ENCODE measurements at regions not wholly inside any gene's neighbourhood (a gene's known extent, or its start where the extent isn't known, plus 50 kb on each side); places are given as distances from the start of the nearest gene placed in this dataset.
"Not testable (repeated sequence)": the region's sequence is repeated elsewhere in the genome, so short reads cannot be mapped to it uniquely, and the experiment has no call there.

DNA sequence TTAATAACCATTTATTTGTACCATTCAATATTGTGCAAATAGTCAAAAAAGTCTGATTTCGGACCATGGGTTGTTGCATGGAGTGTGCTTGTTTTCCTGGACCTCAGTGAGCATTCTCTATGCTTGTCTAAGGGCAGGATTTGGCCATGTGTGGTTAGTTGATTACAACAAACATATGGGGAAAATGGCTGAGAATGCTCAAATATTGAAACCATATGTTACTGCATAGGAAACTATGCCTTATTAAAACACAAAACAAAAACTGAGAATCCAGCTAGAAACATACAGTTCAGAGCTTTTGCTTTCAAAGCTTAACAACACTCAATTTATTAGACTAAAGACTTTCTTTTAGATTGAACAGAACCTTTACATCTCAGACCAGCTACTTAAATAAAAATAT lies 928.3 kb downstream of the NR2F1-AS1 start:
- Mint-ChIP-seq H3K36me3 (ENCODE audit: low read depth) (no peaks in the 10 kb centered on the region), H3K27me3 (no peaks in the 10 kb centered on the region), H3K27ac (no peak overlapping the region), H3K4me3 (no peak overlapping the region), H3K4me1 (ENCODE audit: low read depth) (no peaks in the 10 kb centered on the region), H3K9me3 (peaks cover 4% of the 10 kb centered on the region)

- H3K36me3 Mint-ChIP-seq (ENCODE audit: low read depth) = no peaks in the 10 kb centered on the region
- H3K4me1 Mint-ChIP-seq (ENCODE audit: low read depth) = no peaks in the 10 kb centered on the region
- no peaks in the 10 kb centered on the region for H3K27me3 Mint-ChIP-seq
- H3K27ac Mint-ChIP-seq = no peak overlapping the region
- H3K4me3 Mint-ChIP-seq = no peak overlapping the region
- no peaks in the 10 kb centered on the region for H3K9me3 Mint-ChIP-seq
Measured at GRCh38 chr5:92644266-92644886, 936.6 kb downstream of the NR2F1-AS1 start.

DNA sequence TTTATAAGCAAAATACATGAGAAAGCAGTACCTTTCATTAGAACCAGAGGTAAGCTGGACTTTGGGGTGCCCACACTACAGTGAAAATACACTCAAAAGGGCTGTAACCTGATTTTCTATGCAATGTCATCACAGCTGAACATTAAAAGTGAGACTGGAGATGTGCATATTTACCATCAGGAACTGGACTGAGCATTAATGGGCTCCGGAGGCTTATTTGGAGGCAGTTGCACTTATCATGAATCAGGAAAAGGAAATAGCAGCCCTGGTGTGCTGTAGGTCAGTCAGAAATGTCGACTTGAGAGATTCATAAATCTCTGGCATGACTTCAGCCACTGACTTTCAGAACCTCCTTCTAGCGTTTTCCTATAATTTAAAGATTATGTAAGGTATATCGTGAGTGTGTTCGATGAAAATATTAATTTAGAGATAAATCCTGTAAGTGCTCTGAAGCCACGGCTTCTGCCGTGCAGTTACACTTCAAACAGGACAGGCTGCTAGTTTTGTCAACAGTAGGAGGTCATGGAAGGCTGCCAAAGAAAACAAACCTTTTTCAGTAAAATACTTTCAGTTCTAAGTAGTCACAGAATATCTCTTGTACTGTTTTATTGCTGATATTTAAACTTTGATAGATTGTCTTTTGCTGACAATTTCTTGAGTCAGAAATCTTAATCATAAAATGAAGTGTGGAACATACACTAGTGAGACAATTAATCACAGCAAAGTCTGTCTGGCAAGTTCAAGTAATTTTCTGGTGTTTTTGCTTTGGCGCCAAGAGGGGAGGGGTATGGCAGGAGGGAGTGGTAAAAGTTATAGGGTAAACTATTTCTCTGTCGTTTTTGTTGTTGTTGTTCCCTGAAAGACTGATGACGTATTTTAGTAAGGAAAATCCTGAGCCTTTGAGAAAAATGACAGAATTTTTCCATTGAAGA lies 939.7 kb downstream of the NR2F1-AS1 start:
- H3K27ac Mint-ChIP-seq = no peak overlapping the region
- H3K9me3 Mint-ChIP-seq = no peaks in the 10 kb centered on the region
- H3K27me3 Mint-ChIP-seq = no peaks in the 10 kb centered on the region
- H3K36me3 Mint-ChIP-seq (ENCODE audit: low read depth) = no peaks in the 10 kb centered on the region
- no peak overlapping the region for H3K4me3 Mint-ChIP-seq
- H3K4me1 Mint-ChIP-seq (ENCODE audit: low read depth) = no peaks in the 10 kb centered on the region

DNA sequence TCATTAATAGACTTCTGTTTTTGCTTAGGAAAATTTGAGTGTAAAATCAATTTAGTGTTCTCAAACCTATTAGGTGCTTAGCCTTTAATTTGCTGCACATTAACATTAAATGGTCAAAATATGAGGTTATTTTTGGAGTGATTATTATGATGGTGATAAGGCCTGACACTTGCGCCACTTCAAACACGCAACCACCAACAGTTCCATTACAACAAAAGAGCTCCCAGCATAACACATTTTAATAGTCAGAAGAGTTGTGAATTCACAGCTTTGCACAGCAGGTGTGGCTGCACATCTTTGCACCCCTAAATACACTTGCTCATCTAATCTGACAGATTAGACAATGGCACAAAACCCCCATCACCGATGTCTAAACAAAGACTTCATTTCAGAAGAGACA lies 940.7 kb downstream of the NR2F1-AS1 start:
- H3K9me3 Mint-ChIP-seq = no peaks in the 10 kb centered on the region
- no peak overlapping the region for H3K4me3 Mint-ChIP-seq
- no peak overlapping the region for H3K27ac Mint-ChIP-seq
- no peaks in the 10 kb centered on the region for H3K36me3 Mint-ChIP-seq (ENCODE audit: low read depth)
- H3K4me1 Mint-ChIP-seq (ENCODE audit: low read depth) = no peaks in the 10 kb centered on the region
- H3K27me3 Mint-ChIP-seq = no peaks in the 10 kb centered on the region

- no peak overlapping the region for H3K27ac Mint-ChIP-seq
- no peak overlapping the region for H3K4me3 Mint-ChIP-seq
- no peaks in the 10 kb centered on the region for H3K4me1 Mint-ChIP-seq (ENCODE audit: low read depth)
- no peaks in the 10 kb centered on the region for H3K36me3 Mint-ChIP-seq (ENCODE audit: low read depth)
- H3K27me3 Mint-ChIP-seq = no peaks in the 10 kb centered on the region
- peaks cover 5% of the 10 kb centered on the region for H3K9me3 Mint-ChIP-seq
Measured at GRCh38 chr5:92637960-92638359, 943.1 kb downstream of the NR2F1-AS1 start.

- Mint-ChIP-seq H3K9me3 (peaks cover 9% of the 10 kb centered on the region), H3K27ac (no peak overlapping the region), H3K4me1 (ENCODE audit: low read depth) (no peaks in the 10 kb centered on the region), H3K4me3 (no peak overlapping the region), H3K36me3 (ENCODE audit: low read depth) (no peaks in the 10 kb centered on the region), H3K27me3 (no peaks in the 10 kb centered on the region)
Measured at GRCh38 chr5:92637247-92637646, 943.8 kb downstream of the NR2F1-AS1 start.

- Mint-ChIP-seq H3K27ac (no peak overlapping the region), H3K4me3 (no peak overlapping the region), H3K27me3 (no peaks in the 10 kb centered on the region), H3K4me1 (ENCODE audit: low read depth) (no peaks in the 10 kb centered on the region), H3K9me3 (peaks cover 11% of the 10 kb centered on the region), H3K36me3 (ENCODE audit: low read depth) (no peaks in the 10 kb centered on the region)
Measured at GRCh38 chr5:92635001-92635461, 946.0 kb downstream of the NR2F1-AS1 start.

DNA sequence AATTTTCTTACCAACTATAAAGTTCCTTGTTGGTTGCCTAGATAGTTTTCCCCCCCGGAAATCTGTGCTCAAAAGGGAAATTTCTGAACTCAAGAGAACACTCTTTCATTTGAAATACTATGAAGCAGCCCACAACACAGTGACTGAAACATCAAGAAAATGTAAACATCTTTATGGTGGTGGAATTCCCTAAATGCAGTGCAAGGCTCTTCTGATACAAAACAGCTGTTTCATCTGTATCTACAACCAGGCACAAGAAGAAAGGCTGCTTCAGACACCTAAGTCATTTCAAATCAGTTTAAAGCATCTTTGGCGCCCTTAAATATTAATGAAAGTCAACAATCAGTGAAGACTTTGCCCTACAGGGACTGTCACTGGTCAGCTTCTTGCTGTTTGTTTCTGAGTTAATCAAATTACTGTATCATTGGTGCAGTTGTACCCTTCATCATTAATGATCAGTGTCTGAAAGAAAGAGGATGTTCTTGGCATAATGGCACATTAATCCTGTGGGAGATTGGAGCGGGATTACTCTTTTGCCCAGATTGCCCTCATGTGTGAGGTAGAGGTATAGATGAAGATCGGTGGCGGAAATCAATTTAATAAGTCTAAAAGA lies 947.0 kb downstream of the NR2F1-AS1 start:
- Mint-ChIP-seq H3K4me3 (no peak overlapping the region), H3K27me3 (no peaks in the 10 kb centered on the region), H3K9me3 (peaks cover 11% of the 10 kb centered on the region), H3K4me1 (ENCODE audit: low read depth) (no peaks in the 10 kb centered on the region), H3K27ac (no peak overlapping the region), H3K36me3 (ENCODE audit: low read depth) (no peaks in the 10 kb centered on the region)

- Mint-ChIP-seq H3K4me3 (no peak overlapping the region), H3K27me3 (no peaks in the 10 kb centered on the region), H3K27ac (no peak overlapping the region), H3K9me3 (peaks cover 11% of the 10 kb centered on the region), H3K4me1 (ENCODE audit: low read depth) (no peaks in the 10 kb centered on the region), H3K36me3 (ENCODE audit: low read depth) (no peaks in the 10 kb centered on the region)
Measured at GRCh38 chr5:92633176-92633575, 947.8 kb downstream of the NR2F1-AS1 start.

DNA sequence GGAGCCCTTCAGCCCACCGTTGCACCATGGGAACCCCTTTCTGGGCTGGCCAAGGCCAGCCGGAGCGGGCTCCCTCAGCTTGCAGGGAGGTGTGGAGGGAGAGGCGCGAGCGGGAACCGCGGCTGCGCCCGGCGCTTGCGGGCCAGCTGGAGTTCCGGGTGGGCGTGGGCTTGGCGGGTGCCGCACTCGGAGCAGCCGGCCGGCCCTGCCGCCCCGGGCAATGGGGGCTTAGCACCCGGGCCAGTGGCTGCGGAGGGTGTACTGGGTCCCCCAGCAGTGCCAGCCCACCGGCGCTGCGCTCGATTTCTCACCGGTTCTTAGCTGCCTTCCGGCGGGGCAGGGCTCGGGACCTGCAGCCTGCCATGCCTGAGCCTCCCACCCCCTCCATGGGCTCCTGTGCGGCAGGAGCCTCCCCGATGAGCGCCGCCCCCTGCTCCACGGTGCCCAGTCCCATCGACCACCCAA lies 949.8 kb downstream of the NR2F1-AS1 start:
- not testable (repeated sequence) for H3K4me3 Mint-ChIP-seq; H3K27ac Mint-ChIP-seq; H3K27me3 Mint-ChIP-seq; H3K4me1 Mint-ChIP-seq (ENCODE audit: low read depth); H3K36me3 Mint-ChIP-seq (ENCODE audit: low read depth)
- peaks cover 11% of the 10 kb centered on the region for H3K9me3 Mint-ChIP-seq

DNA sequence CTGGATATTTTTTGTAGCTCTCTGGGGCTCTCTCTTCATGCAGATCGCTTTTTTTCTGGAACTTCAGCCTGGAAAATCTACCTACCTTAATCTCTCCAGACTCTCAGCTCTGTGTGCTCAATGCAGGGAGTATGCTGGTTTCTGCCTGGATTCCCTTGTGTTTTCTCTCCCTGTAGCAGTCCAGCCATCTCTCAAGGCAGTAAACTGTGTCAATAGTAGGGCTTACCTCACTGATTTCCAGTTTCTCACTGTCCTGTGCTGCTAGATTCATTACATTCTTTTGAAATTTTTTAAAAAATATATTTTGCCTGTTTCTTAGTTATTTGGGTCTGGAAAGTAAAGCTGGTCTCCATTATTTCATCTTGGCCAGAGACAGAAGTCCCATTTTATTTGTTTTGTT lies 951.4 kb downstream of the NR2F1-AS1 start:
- Mint-ChIP-seq H3K27ac (no peak overlapping the region), H3K9me3 (peaks cover 11% of the 10 kb centered on the region), H3K36me3 (ENCODE audit: low read depth) (no peaks in the 10 kb centered on the region), H3K27me3 (no peaks in the 10 kb centered on the region), H3K4me3 (no peak overlapping the region), H3K4me1 (ENCODE audit: low read depth) (no peaks in the 10 kb centered on the region)

DNA sequence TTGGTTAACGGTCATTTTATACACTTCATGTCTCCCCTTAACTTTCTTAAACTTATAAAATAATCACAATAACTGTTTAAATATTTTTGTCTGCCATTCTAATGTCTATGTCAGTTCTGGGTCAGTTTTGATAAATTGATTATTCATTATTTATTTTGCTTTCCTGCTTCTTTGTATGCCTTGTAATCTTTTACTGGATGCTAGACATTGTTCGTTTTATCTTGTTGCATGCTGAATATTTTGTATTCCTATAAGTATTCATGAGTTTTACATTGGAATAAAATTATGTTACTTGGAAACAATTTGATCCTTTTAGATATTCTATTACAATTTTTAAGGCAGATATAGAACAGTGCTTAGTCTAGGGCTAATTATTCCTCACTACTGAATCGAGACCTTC lies 952.0 kb downstream of the NR2F1-AS1 start:
- no peak overlapping the region for H3K27ac Mint-ChIP-seq
- no peak overlapping the region for H3K4me3 Mint-ChIP-seq
- peaks cover 6% of the 10 kb centered on the region for H3K9me3 Mint-ChIP-seq
- H3K4me1 Mint-ChIP-seq (ENCODE audit: low read depth) = no peaks in the 10 kb centered on the region
- H3K36me3 Mint-ChIP-seq (ENCODE audit: low read depth) = no peaks in the 10 kb centered on the region
- no peaks in the 10 kb centered on the region for H3K27me3 Mint-ChIP-seq

GRCh38 chr5:92627186-92627585 lies 953.8 kb downstream of the NR2F1-AS1 start:
- no peaks in the 10 kb centered on the region for H3K4me1 Mint-ChIP-seq (ENCODE audit: low read depth)
- no peak overlapping the region for H3K27ac Mint-ChIP-seq
- peaks cover under 1% of the 10 kb centered on the region for H3K9me3 Mint-ChIP-seq
- H3K36me3 Mint-ChIP-seq (ENCODE audit: low read depth) = no peaks in the 10 kb centered on the region
- no peaks in the 10 kb centered on the region for H3K27me3 Mint-ChIP-seq
- no peak overlapping the region for H3K4me3 Mint-ChIP-seq

DNA sequence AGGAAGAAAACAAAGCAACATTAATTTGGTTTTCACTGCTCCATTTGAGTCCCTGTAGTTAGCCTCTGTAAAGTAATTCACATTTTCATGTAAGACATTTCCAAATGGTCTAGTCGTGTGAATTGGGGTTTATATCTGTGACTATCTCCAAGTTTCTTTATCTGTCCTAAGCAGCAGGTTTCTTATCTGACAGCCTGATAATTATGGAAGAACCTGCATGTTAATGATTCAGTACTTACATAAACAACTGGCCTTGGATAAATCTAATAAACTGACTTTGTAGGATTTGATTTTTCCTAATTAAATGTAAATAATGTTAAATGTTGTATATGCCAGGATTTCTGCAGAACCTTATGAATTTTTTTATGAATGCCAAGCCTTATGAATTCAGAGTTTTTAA lies 964.9 kb downstream of the NR2F1-AS1 start:
- Mint-ChIP-seq H3K27ac (no peak overlapping the region), H3K4me1 (ENCODE audit: low read depth) (no peaks in the 10 kb centered on the region), H3K27me3 (no peaks in the 10 kb centered on the region), H3K36me3 (ENCODE audit: low read depth) (no peaks in the 10 kb centered on the region), H3K9me3 (peaks cover 5% of the 10 kb centered on the region), H3K4me3 (no peak overlapping the region)

DNA sequence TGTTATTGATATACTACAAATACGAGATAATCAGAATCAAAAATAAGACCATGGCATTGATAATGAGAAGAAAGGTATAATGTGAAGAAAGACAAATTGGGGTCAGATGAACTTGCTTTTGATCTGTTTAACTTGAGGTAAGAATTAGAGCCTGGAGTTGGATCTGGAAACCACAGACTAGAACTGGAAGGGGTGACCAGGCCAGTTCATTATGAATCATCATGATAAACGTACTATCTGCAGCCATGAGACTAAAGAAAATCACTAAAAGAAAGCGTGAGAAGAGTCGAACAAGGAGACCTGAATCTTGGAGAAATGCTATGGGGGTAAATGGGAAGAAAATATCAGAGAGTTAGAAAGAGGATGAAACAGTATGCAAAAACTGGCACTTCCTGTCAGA lies 967.5 kb downstream of the NR2F1-AS1 start:
- no peak overlapping the region for H3K27ac Mint-ChIP-seq
- no peaks in the 10 kb centered on the region for H3K36me3 Mint-ChIP-seq (ENCODE audit: low read depth)
- no peak overlapping the region for H3K4me3 Mint-ChIP-seq
- H3K27me3 Mint-ChIP-seq = no peaks in the 10 kb centered on the region
- no peaks in the 10 kb centered on the region for H3K4me1 Mint-ChIP-seq (ENCODE audit: low read depth)
- H3K9me3 Mint-ChIP-seq = no peaks in the 10 kb centered on the region

Measured in stimulated activated naive CD8-positive, alpha-beta T cell treated with anti-CD3 and anti-CD28 coated beads, Interleukin-15, Interleukin-2, amounts not matched to agents 100 ng/mL and 50 ng/mL, for 24 hours (primary cell).